Stimulated activated CD4-positive, alpha-beta T cell treated with anti-CD3 and anti-CD28 coated beads, Interleukin-1b, Interleukin-23, amount 100 ng/mL, for 24 hours (primary cell): ENCODE measurements at regions not wholly inside any gene's neighbourhood (a gene's known extent, or its start where the extent isn't known, plus 50 kb on each side); places are given as distances from the start of the nearest gene placed in this dataset.

ENCODE experiments used
- DNase-seq, 4 experiments: peaks; one replicate each; pipeline ENCODE4 v3.0.0-alpha.2; 2020; ENCODE audit warnings: low read depth in 4 of 4, low spot score in 1 of 4

DNA sequence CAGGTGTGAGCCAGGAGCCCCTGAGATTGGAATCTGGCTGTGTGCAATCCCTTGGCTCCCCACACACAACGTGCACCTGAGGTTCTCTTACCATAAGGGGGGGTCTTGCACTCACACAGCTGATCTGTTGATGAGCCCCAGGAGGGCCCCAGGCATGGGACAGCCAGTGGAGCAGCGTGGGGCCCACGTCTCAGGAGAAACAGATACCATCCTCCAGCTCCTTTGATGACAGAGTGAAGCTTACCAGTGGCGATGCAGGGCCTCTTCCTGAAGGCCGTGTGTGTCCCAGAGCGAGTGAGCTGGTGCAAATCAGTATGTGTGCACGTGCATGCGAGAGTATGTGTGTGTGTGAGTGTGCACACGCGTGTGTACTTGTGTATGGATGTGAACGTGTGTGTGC is 287.4 kb downstream of the IRX1 start:
- DNase-seq = no peak

DNA sequence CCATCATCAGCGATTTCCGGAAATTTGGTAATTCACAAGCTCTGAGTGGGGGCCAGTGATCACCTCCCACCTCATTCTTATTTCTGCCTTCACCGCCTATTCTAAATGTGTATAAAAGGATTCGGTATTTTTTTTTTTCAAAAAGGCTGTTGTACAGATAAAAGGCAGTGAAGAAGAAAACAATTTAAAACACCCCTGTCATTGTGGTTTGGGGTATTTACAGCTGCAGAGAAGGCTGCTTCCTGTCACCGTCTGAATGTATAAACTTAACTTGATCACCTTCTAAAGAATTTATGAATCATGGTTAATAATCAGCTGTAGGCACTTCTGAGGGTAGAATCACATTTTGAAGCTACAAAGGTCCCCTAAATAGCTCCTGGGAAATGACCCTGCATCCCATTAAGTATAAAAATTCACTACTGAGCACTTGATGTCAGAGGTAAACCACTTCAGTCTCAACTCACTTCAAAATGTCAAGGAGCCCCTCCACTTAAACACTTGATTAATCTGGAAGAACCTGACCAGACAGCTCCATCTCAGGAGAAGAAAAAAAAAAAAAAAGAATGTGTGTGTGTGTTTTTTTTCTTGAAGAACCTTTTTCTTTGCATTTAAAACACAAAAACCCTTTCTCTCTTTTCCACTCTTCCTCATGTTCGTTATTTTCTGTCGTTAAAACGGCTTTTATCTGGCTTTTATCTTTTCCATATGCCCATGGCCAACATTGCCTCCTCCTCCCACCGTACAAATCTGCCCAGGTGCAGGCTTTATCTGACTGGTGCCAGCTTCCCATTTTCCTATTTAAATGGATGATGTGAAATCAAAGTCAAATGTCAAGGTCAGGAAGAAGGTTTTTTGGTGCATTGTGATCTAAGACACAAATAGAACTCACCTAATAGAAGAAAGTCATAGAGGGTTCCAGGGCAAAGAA is 291.2 kb downstream of the IRX1 start:
- DNase-seq = no peak

DNA sequence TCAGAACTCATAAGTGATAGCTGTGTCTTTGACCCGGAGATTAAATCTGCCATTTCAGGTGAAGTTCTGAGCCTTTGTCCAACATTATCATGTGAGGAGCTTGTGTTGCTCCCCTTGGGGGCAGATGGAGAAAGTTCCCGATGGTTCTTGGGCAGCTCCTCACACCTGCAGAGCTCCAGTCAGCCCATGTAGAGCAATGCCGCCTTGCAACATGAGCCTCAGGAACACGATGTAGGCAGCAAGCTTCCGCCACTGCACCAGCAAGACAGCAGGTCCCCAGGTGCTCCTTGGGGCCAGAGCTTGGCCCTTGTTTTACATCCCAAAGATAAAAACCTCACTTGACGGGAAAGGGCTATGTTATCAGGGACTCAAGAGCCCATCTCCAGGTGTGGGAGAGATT is 292.7 kb downstream of the IRX1 start:
- DNase-seq = no peak

DNA sequence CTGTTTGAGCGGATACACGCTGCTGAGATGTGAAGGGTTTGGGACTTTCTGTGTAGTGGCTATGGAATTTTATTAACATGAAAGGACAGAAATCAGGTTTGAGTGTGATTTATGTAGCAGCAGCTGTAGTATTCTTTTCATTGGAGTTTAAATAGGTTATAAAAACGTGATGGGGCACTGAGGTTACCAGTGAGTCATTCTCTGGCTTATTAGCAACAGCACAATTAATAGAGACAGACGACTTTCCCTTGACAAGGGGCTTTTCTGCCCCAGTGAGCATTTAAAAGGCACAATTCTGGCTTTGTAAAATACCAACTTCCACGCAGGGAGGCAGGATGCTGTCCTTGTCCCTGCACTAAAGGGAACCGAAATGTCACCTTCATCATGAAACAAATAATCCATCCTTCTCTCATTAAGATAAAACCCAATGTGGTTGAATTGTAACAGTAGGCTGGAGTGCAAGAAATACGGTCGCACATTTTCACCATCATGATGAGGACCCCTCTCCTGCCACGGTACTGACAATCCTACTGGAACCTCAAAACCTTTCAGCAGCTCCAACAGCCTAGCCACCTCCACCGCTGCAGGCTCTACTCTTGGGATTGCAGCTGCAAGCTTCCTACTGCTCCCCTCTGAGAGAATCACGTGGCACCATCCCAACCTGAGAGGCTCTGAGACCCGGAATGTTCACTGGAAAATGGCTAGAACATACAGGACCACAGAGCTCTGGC is 293.9 kb downstream of the IRX1 start:
- no peak for DNase-seq

DNA sequence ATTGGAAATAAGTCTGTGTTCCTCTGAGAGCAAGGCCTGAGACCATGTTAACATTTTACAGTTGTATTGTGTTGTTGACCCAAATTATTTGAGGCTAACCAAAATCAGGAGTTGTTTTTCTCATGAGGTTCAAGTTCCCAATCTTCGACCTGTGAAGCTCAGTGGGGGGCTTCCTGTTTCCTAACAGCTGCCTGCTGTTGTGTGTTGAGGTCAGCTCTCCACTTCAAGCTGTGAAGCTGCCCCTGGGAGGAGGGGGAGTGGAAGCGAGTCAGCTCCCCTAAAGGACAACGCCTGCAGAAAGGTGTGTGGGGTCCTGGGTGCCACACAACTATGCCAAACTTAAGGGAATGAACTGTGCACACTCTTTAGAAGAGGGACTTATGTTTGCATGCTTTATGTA is 295.5 kb downstream of the IRX1 start:
- DNase-seq = no peak

DNA sequence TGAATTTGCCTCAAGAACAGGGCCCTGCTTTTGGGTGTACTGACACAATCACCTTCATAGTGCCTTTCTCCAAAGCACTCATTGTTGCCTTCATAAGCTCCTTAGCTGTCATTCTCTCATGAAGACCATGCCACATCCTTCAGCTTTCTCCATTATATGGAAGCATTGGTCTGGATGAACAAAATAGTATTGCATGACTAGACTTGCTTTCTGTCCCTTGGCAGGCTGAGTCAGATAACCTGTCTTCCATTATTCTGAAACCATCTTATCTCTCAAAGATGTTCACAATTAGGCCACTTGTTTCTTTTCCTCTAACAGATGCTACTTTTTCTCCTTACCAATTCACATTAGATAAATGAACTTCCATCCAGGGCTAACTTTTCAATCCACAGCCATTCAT is 297.9 kb downstream of the IRX1 start:
- DNase-seq = no peak

DNA sequence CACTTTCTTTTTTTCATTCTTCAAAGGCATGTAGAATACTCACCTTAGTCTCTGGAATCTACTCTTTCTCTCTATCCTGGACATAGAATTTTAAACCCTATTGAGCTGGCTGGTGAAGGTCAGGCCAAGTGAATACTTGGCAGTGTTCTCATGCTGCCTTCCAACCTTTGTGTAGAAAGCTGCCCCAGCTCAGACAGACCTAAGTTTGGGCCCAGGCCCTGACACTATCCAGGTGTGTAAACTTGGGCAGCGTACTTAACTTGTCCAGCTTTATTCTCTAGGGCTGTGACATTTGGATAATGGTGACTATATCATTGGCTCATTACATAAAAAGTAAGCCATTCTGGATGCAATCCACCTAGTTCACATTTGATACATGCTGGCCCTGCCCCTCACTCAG is 298.3 kb downstream of the IRX1 start:
- DNase-seq = no peak

DNA sequence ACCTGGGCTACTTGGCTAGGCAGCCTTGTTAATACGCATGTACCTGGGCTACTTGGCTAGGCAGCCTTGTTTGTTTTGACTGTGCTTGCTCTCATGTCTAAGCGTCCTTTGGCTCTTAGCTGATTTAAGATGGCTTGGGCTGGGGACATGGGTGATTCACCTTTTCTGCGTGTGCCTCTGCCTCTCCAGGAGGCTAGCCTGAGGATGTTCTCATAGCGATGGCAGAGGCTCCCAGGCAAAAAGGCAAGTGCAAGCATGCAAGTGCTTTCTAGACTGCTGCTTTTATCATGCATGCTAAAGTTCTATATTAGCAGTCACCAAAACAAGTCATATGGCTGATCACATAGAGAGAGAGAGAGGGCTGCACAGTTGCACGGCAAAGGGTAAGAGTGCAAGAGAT is 300.5 kb downstream of the IRX1 start:
- DNase-seq = no peak

DNA sequence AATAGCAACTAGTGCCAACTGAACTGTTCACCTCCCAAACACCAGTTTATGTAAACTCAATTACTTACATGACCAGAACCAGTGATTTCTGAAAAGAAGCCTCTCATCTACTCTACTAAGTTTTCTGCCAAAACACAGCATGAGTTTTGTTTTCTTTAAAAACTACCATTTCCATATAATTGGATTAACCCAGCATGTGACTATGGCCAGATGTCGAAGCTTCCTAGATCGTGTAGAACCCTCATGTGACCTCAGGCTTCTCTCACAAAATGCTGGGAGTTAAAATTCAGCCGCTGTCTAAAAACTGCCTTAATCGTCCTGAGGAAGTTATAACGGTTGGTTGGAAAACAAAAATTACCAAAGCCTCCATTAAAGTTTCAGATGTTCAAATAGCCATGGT is 303.5 kb downstream of the IRX1 start:
- no peak for DNase-seq

DNA sequence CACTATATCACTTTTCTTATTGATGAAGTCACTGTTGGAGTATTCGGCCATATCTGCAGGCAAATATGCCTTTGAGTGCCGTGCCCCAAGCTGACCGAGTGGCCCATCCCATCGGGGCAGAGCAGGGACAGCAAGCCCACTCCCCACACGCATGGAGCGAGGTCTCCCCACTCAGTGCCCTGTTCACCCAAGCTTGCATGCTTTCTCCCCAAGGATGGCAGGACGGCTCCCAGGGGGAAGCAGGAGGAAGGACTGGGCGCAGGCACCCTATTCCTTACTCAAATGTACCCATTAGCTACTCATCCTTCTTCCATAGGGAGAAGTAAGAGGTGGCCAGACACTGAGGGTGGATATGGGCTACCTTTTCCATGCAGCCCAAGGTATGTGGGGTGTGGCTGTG is 309.0 kb downstream of the IRX1 start:
- DNase-seq = no peak

DNA sequence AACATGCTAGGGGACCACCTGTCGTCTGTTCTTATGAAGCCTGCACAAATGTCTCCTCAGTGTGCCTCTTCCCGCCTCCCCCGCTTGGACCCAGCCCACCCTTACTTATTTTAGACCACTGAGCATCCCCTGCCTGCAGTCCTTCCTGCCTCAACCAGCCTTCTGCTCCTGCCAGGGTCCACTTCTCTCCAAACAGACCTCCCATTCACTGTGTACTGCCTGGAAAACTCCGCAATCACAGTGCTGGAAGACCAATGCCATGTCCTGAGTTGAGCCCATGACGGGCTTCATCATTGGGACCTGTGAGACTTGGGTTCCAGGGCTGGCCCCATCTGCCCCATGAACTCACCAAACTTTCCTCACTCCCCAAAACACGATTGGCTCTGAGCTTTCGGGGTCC is 309.4 kb downstream of the IRX1 start:
- no peak for DNase-seq

DNA sequence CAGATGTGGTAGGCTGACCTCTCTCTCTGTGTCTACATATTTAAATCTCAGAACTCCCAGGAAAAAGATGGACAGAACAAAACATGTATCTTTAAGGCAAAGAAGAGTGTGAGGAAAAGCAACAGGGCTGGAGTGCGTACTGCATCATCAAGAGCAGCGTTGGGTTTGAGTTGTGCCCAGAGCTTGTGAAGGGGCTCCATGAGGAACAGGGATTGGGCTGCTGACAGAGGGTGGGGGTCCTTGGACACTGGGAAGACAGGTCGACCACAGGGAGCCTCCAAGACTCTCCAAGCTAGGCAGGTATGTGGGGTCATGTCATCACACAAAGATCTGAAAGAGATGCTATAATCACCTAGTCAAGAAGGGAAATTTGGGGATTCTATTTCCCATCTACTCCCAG is 309.9 kb downstream of the IRX1 start:
- DNase-seq = no peak

DNA sequence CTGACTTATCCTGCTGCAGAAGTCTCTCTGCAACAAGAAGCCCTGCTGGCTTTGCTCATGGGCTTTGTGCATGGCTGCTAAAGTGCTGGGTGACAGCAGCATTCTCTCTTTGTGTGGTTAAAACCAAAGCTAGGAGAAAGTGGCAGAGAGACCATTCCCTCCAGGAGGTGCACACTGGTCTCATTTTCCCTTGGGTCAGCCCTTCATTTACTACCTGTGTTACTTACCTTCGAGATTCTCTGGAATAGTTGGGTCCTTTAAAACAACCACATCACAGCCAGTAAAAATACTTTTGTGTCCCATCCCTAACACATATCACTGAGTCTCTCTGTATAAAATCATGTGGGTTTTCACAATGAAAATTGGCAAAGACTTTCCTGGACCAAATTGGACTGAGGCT is 315.5 kb downstream of the IRX1 start:
- DNase-seq = no peak

DNA sequence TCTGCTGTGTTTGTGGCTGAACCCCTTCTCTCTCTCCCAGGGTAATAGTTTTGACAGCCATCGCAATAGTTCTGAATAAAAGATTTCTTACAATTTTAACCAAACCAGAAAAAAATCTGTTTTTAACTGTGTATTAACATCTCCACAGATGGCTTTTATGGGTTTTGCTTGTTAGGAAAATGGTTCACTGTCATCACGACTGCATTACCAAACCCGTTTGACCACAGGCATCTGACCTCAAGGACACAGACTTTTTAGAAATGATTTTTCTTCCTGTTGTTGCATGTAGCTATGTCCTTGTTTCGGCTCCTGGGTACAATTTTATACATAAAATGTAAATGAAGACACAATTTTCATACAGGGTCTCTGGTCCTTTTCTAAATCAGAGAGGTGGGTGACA is 316.1 kb downstream of the IRX1 start:
- no peak for DNase-seq

DNA sequence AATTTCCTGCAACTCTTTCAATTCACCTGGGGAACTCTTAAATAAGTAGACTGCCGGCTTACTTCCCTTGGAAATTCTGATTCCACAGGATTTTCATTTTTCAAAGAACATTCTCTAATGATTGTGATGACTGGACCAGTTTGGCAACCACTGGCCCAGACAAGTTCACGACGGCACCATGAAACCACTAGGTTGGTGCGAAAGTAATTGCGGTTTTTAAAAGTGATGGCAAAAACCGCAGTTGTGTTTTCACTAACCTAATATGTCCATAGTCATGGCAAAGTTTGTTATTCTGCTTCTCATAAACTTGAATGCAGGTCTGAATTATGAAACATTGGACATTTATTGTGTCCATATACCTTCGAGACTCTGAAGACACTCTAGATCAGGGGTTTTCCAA is 317.2 kb downstream of the IRX1 start:
- DNase-seq = no peak

DNA sequence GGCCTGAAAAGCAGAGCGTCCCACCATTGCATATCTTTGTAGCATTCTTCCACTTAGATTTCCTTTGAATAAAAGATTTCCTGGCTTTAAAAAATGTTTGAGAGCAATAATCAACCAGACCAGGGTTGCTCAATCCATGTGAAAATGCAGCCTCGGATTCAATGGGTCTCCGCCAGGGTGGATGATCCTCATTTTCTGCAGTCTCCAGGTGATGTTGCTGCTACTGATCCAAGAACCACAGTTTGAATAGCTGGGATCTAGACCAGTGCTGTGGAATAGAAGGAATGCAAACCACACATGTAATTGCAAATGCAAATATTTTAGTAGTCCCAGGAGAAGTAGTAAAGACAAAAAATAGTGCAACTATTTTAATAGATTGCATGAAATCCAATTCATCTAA is 317.6 kb downstream of the IRX1 start:
- DNase-seq = no peak

DNA sequence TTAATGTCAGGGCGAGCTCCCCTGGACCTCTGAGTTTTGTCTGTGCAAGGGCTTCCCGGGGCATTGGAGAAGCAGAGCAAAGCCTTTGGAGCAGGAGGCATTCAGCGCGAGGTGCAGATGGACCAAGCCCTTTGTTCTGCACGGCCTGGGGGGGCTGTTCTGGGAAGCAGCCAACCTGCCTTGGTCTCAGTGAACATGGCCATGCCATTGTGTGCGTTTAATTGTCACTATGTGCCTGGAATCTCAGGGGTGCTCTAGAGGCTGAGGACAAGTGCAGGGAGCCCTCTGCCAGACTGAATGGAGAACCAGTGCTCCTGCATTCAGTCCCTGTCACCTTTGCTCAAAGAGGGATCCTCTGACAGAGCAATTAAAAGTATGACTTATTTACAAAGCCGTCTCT is 329.4 kb downstream of the IRX1 start:
- no peak for DNase-seq

DNA sequence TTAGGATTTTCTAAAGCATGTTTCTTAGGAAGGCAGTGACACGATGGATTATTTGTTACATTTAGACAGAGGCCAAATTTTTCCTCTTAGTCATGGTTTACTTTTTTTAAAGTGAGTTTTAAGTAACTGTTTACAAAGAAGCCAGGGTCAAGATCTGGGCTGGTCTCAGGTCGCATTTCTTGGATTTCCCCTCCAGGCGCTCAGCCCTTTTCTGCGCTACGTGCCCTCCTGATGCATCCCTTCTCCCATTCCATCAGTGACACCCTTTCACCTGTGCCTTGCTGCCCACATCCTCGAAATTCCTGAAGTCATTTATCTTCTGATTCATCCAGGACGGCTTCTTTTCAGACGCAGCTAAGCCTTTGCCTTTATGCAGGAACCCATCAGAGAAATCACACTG is 330.3 kb downstream of the IRX1 start:
- DNase-seq = no peak

DNA sequence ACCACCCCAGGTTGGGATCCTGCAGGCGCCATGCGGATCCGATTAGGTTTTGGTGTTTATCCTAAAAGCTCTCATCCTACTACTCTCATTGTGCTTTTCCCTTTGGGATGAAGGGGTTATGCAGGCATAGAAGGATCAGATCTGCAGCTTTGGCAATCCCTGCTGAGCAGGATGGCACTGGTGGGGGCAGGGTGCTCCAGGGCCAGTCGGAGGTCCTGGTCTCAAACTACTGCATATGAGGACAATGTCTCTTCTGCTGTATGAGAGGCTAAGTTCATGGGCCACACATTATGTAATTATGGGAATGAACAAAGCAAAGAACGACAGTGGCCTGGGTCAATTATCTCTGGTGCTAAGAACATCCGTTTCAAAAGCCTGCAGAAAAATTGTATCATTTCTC is 334.2 kb downstream of the IRX1 start:
- DNase-seq = no peak

DNA sequence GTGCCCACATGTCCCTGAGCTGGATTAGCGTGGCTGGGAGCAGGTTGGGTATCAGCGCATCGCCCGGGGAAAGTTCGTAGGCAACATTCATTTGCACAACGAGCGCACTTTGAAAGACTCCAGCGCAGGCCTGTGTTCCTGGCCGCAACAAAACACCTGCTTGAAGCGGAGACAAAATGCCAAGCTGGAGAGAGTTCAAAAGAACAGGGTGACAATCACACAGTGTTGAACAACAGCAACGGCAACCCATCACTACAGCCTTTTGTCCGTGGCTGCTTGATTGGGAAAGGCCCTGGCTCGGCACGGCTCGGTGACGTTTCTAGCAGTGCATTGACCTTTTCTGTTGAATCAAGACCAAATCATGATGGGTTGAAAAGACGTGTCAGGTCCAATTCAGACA is 336.3 kb downstream of the IRX1 start:
- DNase-seq = no peak

DNA sequence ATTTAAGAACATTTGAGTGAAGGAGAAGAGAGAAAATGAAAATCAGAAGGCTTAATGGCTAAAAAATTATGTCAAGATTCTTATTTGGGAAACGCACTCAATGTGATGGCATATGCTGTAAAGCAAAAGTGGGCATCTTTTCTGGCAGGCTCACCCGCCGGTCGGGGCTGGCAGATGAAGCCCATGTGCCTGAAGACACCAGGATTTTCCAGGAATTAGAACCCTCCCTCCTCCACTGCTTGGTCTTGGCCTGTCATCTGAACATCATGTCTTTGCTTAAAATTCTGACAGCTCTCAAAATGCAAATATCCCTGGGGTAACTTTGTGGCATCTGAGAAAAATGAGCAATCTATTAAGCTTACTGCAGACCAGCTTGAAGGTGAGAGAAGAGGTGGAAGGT is 337.9 kb downstream of the IRX1 start:
- DNase-seq = no peak

DNA sequence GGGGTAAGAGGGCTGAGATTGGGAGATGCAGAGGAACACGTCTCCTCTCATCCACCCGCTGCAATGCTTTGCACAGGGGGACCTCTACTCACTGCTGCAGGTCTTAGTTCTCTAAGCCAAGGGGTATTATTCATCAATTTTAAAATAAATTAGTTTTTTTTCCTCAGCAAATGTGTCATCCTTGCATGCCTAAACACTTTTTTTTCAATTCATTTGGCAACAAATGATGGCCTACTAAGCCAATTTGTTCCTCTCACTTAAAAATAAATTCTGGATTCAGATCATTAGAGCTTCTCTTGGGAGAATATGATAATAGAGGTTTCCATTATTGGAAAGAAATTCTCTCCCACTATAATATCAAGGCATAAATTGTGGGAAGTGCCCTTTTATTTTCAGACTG is 338.3 kb downstream of the IRX1 start:
- DNase-seq = no peak

DNA sequence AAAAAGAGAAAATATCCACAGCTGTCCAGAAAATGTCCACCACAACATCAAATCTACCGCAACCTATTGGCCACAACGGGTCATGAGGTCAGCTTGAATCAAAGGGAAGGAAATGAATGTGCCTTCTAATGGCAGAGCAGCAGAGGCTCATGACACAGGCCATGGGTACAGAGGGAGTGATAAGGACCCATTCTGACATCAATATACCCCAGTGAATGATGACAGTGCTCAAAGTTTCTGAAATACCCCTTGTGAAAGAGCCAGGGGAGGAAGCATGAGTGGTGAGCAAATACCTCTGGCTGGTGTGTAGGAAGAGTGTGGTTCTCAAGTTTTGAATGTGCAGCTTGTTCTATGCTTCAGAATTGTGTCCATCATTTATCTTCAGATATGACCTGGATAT is 348.2 kb downstream of the IRX1 start:
- no peak for DNase-seq
